GM10266 (cell line): ENCODE measurements at regions not wholly inside any gene's neighbourhood (a gene's known extent, or its start where the extent isn't known, plus 50 kb on each side); places are given as distances from the start of the nearest gene placed in this dataset.

Experiments used
- DNase-seq: peaks from one replicate; pipeline ENCODE4 v3.0.0; 2012; ENCODE audit errors: extremely low spot score
- TF ChIP-seq, protein P1 (sequence below): IDR thresholded peaks from 2 replicates; pipeline ENCODE4 v1.5.1; 2012; ENCODE audit warnings: mild to moderate bottlenecking, low read depth; ENCODE audit not compliant: control insufficient read depth, insufficient read depth; ENCODE audit errors: missing control alignments

DNA sequence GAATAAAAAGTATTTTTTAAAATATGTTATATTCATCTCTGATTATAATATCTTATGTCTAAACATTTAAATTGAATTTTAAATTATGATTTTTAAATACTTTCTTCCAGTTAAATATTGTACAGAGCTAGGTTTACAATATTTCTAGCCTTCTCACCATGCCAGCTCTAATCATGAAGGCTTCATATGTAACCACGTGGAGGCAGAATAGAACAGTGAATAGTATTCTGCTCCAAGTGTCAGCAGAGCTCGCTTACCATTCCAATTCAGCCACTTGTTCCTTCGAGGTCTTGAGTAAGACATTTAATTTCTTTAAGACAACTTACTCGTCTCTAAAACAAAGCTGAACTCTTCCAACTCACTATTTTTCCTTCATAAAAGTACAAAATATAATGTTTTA lies 871.8 kb downstream of the SUCLG1 start:
- DNase-seq = no peak
- TF ChIP-seq, protein P1, sequence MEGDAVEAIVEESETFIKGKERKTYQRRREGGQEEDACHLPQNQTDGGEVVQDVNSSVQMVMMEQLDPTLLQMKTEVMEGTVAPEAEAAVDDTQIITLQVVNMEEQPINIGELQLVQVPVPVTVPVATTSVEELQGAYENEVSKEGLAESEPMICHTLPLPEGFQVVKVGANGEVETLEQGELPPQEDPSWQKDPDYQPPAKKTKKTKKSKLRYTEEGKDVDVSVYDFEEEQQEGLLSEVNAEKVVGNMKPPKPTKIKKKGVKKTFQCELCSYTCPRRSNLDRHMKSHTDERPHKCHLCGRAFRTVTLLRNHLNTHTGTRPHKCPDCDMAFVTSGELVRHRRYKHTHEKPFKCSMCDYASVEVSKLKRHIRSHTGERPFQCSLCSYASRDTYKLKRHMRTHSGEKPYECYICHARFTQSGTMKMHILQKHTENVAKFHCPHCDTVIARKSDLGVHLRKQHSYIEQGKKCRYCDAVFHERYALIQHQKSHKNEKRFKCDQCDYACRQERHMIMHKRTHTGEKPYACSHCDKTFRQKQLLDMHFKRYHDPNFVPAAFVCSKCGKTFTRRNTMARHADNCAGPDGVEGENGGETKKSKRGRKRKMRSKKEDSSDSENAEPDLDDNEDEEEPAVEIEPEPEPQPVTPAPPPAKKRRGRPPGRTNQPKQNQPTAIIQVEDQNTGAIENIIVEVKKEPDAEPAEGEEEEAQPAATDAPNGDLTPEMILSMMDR = no peak

DNA sequence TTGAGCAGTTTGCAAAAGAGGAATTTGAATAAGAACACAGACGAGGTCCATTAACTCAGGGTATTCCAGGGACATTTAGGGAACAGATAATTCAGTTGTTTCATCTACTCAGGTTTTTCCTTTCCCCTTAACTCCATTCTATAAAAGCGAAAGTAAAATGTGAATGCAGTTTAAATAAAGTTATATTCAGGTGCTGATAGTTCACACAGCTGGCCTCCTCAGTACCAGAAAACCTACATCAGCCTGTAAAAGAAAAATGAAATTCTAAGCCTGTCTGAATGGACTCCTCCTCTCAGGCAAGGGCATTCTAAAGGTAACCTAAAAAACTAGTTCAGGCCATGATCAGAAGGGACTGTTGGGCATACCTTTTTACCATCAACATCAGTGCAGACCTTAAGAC lies 873.8 kb downstream of the SUCLG1 start:
- no peak for DNase-seq
- TF ChIP-seq, protein P1 = no peak

DNA sequence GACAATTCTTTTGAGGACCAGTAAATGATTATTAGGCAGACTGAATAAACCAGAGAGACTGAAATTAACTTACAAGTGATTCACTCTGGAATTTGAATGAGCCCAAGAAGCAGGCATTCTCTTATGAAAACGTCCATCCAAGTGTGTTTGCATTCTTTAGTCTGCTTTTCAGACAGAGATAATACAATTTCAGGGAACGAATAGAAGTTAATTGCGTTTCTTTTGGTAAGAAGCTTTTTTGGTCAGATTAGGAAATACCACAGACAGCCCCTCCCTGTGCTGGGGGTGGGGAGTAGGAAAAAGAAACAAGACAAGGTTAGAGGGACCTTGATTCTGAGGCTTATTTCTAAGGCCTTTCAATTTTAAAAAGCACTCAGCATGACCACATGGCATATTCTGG lies 874.4 kb downstream of the SUCLG1 start:
- DNase-seq = no peak
- TF ChIP-seq, protein P1 = no peak

DNA sequence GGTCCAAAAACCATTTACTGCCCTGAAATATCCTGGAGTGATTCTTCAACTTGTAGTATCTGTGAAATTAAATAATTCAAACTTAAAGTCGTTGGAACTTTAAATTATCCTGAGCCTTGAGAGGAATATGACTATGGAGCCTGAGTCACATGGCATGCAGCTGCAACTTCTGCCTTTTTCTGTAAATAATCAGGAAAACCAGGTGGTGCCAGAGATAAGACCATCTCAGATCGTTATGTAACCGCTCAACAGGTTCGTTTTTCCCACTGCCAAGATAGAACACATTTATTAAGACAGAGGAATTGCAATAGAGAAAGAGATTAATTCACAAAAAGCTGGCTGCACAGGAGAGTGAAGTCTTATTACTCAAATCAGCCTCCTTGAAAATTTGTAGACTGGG lies 876.5 kb downstream of the SUCLG1 start:
- no peak for DNase-seq
- TF ChIP-seq, protein P1 = no peak

DNA sequence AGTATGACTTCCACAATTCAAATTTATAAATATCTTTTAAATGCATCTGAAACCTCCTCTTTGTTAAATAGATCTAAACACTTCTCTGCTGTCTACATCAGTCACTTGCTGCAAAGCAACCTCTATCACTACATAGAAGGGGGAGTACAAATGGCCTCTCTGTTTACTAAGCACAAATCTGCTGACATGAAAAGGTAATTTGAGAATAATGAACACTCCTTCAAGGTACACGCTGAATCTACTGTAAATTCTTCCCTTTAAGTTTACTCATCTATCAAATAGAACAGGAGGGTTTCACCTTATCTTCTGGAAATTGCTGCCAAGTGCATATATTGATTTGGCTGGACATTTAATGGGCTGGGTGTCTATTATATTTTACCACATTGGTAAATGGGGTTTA lies 879.6 kb downstream of the SUCLG1 start:
- DNase-seq = no peak
- TF ChIP-seq, protein P1 = no peak

DNA sequence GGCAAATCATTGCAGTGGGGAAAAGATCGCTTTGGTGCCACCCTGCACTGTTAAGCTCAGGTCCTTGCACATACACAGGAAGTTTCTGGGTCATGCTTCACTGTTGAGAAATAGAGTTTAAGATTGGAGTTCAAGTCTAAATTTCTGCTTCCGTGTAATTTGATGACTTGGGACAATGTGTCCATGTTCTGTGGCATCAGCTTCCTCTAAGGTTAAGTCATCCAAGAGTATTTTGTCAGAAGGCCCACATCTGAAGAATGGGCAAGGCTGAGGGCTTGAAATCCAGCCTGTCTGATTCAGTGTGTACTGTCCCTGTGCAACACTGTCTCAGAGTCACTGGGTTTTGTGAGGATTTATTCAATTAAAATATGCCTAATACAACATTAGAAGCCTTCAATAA lies 880.7 kb downstream of the SUCLG1 start:
- TF ChIP-seq, protein P1 = no peak
- no peak for DNase-seq

DNA sequence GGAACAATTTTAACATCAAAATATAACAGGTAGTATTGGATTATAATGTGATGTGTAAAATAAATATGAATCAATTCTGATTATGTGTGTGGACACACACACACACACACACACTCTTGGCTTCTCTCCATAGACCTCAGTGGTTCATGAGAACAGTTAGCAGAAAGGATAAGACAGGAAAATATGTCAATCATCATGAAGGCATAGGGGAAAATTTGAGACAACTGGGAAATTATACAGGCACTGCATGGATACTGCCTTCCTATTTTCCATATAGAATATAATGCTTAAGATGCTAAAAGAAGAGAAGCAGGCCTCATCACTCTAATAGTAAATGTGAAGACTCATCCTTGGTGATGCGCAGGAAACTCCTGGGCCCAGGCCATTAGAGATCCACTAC lies 884.5 kb downstream of the SUCLG1 start:
- no peak for DNase-seq
- TF ChIP-seq, protein P1 = no peak
